ENCODE measurements at regions not wholly inside any gene's neighbourhood (a gene's known extent, or its start where the extent isn't known, plus 50 kb on each side); places are given as distances from the start of the nearest gene placed in this dataset.

- H3K4me1 ChIP-seq (ENCODE audit: control insufficient read depth, insufficient read depth, low read length), result no peaks in the 10 kb centered on the region
- no peak for TF ChIP-seq CTCF (IDR thresholded peaks at IDR 0.05)
- intact Hi-C loops (cut with micrococcal nuclease), result no loop called here
- H3K36me3 ChIP-seq (ENCODE audit: control insufficient read depth, insufficient read depth, low read length), result no peaks in the 10 kb centered on the region
- Mint-ChIP-seq H3K4me1 (no peaks in the 10 kb centered on the region), H3K9me3 (peaks cover 15 to 17% of the 10 kb centered on the region in 2 donors), H3K36me3 (no peaks in the 10 kb centered on the region), H3K27ac (no peak overlapping the region), H3K4me3 (no peak overlapping the region), H3K27me3 (ENCODE audit: low read depth in 2 of 2) (no peaks in the 10 kb centered on the region)
- no peaks in the 10 kb centered on the region for H3K9me3 ChIP-seq (ENCODE audit: control insufficient read depth, insufficient read depth, low read length)
- DNase-seq (no peak), ATAC-seq (no peak)
- 93% methylated on average over 4 of the region's 4 CpGs for WGBS (ENCODE audit: insufficient coverage)
- H3K27ac ChIP-seq (ENCODE audit: low read length), result no peak overlapping the region
- no peak overlapping the region for H3K4me3 ChIP-seq (ENCODE audit: low read length)
- H3K27me3 ChIP-seq (ENCODE audit: control insufficient read depth, insufficient read depth, low read length), result no peaks in the 10 kb centered on the region
Observed at GRCh38 chr9:23622396-23622795, 203.6 kb downstream of the ELAVL2 start.

GRCh38 chr9:23630488-23630887 lies 195.6 kb downstream of the ELAVL2 start:
- H3K36me3 ChIP-seq (ENCODE audit: control insufficient read depth, insufficient read depth, low read length), result no peaks in the 10 kb centered on the region
- H3K27ac Mint-ChIP-seq, result no peak overlapping the region
- H3K4me1 Mint-ChIP-seq, result no peaks in the 10 kb centered on the region
- no peak for TF ChIP-seq CTCF (IDR thresholded peaks at IDR 0.05)
- DNase-seq, result no peak
- no peaks in the 10 kb centered on the region for H3K9me3 ChIP-seq (ENCODE audit: control insufficient read depth, insufficient read depth, low read length)
- 63% methylated on average over 1 of the region's 2 CpGs for WGBS (ENCODE audit: insufficient coverage)
- H3K27ac ChIP-seq (ENCODE audit: low read length), result no peak overlapping the region
- no peaks in the 10 kb centered on the region for H3K27me3 ChIP-seq (ENCODE audit: control insufficient read depth, insufficient read depth, low read length)
- no peaks in the 10 kb centered on the region for H3K27me3 Mint-ChIP-seq (ENCODE audit: low read depth in 2 of 2)
- no peak for ATAC-seq
- peaks cover 5 to 11% of the 10 kb centered on the region in 2 donors for H3K9me3 Mint-ChIP-seq
- H3K4me1 ChIP-seq (ENCODE audit: control insufficient read depth, insufficient read depth, low read length), result no peaks in the 10 kb centered on the region
- no peak overlapping the region for H3K4me3 ChIP-seq (ENCODE audit: low read length)
- intact Hi-C loops (cut with micrococcal nuclease), result no loop called here
- no peaks in the 10 kb centered on the region for H3K36me3 Mint-ChIP-seq
- H3K4me3 Mint-ChIP-seq, result no peak overlapping the region

- H3K27ac Mint-ChIP-seq, result no peak overlapping the region
- 83% methylated on average over 2 of the region's 2 CpGs for WGBS (ENCODE audit: insufficient coverage)
- no peaks in the 10 kb centered on the region for H3K27me3 ChIP-seq (ENCODE audit: control insufficient read depth, insufficient read depth, low read length)
- ATAC-seq (no peak), DNase-seq (no peak)
- no peaks in the 10 kb centered on the region for H3K4me1 ChIP-seq (ENCODE audit: control insufficient read depth, insufficient read depth, low read length)
- no peak for TF ChIP-seq CTCF (IDR thresholded peaks at IDR 0.05)
- no peak overlapping the region for H3K4me3 ChIP-seq (ENCODE audit: low read length)
- H3K36me3 Mint-ChIP-seq, result no peaks in the 10 kb centered on the region
- H3K27ac ChIP-seq (ENCODE audit: low read length), result no peak overlapping the region
- no peaks in the 10 kb centered on the region for H3K36me3 ChIP-seq (ENCODE audit: control insufficient read depth, insufficient read depth, low read length)
- H3K27me3 Mint-ChIP-seq (ENCODE audit: low read depth in 2 of 2), result no peaks in the 10 kb centered on the region
- intact Hi-C loops (cut with micrococcal nuclease), result no loop called here
- no peaks in the 10 kb centered on the region for H3K4me1 Mint-ChIP-seq
- H3K9me3 ChIP-seq (ENCODE audit: control insufficient read depth, insufficient read depth, low read length), result no peaks in the 10 kb centered on the region
- no peak overlapping the region for H3K4me3 Mint-ChIP-seq
- peaks cover 14 to 20% of the 10 kb centered on the region in 2 donors for H3K9me3 Mint-ChIP-seq
Observed at GRCh38 chr9:23635276-23635675, 190.8 kb downstream of the ELAVL2 start.

- H3K9me3 ChIP-seq (ENCODE audit: control insufficient read depth, insufficient read depth, low read length), result no peaks in the 10 kb centered on the region
- no peak for ATAC-seq
- no peak for TF ChIP-seq CTCF (IDR thresholded peaks at IDR 0.05)
- DNase-seq, result no peak
- H3K4me1 ChIP-seq (ENCODE audit: control insufficient read depth, insufficient read depth, low read length), result no peaks in the 10 kb centered on the region
- no peaks in the 10 kb centered on the region for H3K27me3 ChIP-seq (ENCODE audit: control insufficient read depth, insufficient read depth, low read length)
- no peaks in the 10 kb centered on the region for H3K36me3 ChIP-seq (ENCODE audit: control insufficient read depth, insufficient read depth, low read length)
- WGBS (ENCODE audit: insufficient coverage), result no CpG with 5 or more reads among the region's 2 CpGs
- H3K9me3 Mint-ChIP-seq, result peaks cover 15 to 23% of the 10 kb centered on the region in 2 donors
- H3K27ac ChIP-seq (ENCODE audit: low read length), result no peak overlapping the region
- intact Hi-C loops (cut with micrococcal nuclease), result no loop called here
- no peaks in the 10 kb centered on the region for H3K36me3 Mint-ChIP-seq
- H3K4me3 ChIP-seq (ENCODE audit: low read length), result no peak overlapping the region
- no peaks in the 10 kb centered on the region for H3K4me1 Mint-ChIP-seq
- no peak overlapping the region for H3K27ac Mint-ChIP-seq
- no peak overlapping the region for H3K4me3 Mint-ChIP-seq
- H3K27me3 Mint-ChIP-seq (ENCODE audit: low read depth in 2 of 2), result no peaks in the 10 kb centered on the region
Observed at GRCh38 chr9:23636199-23636598, 189.8 kb downstream of the ELAVL2 start.
